Calu3 (cell line): ENCODE measurements at regions not wholly inside any gene's neighbourhood (a gene's known extent, or its start where the extent isn't known, plus 50 kb on each side); places are given as distances from the start of the nearest gene placed in this dataset.

Experiments
- BruUV-seq: library from RNA; stranded (reverse); fragments of 400-500 nt; replicated peaks from 2 replicates; lab custom pipeline; 2021; lab: Mats Ljungman, UMichigan
- CTCF ChIA-PET: fragments of 300-600 bp; sonication (Branson Sonifier 250); formaldehyde crosslinking; loops from one replicate; lab custom pipeline; 2022; ENCODE audit warnings: antibody characterized with exemption; lab: Charles Lee
- DNase-seq: peaks from one replicate; pipeline ENCODE4 v3.0.0; 2022
- H3K27ac Mint-ChIP-seq: one replicate; pipeline ENCODE4 v1.8.0; 2022; ENCODE audit warnings: mixed read lengths; ENCODE audit not compliant: unreplicated experiment
- H3K27me3 Mint-ChIP-seq: one replicate; pipeline ENCODE4 v1.8.0; 2022; ENCODE audit warnings: mixed read lengths; ENCODE audit not compliant: unreplicated experiment
- H3K36me3 Mint-ChIP-seq: one replicate; pipeline ENCODE4 v1.8.0; 2022; ENCODE audit warnings: mild to moderate bottlenecking, moderate library complexity, mixed read lengths; ENCODE audit not compliant: insufficient read depth, unreplicated experiment
- H3K4me1 Mint-ChIP-seq: one replicate; pipeline ENCODE4 v1.8.0; 2022; ENCODE audit warnings: mild to moderate bottlenecking, low read depth, mixed read lengths; ENCODE audit not compliant: unreplicated experiment
- H3K4me3 Mint-ChIP-seq: one replicate; pipeline ENCODE4 v1.8.0; 2022; ENCODE audit warnings: mild to moderate bottlenecking, low read depth, moderate library complexity, mixed read lengths; ENCODE audit not compliant: unreplicated experiment
- H3K9me3 Mint-ChIP-seq: one replicate; pipeline ENCODE4 v1.8.0; 2022; ENCODE audit warnings: low read depth, mixed read lengths; ENCODE audit not compliant: unreplicated experiment
- CTCF ChIP-seq: fragments of 200-600 bp; IDR thresholded peaks from one replicate; pipeline ENCODE4 v1.8.0; 2022; ENCODE audit warnings: antibody characterized with exemption; ENCODE audit not compliant: unreplicated experiment
- intact Hi-C: fragments of 100-400 bp; cut with micrococcal nuclease; formaldehyde crosslinking; loops from one replicate; pipeline ENCODE4 v1.10.0; 2022; ENCODE audit not compliant: unreplicated experiment

DNA sequence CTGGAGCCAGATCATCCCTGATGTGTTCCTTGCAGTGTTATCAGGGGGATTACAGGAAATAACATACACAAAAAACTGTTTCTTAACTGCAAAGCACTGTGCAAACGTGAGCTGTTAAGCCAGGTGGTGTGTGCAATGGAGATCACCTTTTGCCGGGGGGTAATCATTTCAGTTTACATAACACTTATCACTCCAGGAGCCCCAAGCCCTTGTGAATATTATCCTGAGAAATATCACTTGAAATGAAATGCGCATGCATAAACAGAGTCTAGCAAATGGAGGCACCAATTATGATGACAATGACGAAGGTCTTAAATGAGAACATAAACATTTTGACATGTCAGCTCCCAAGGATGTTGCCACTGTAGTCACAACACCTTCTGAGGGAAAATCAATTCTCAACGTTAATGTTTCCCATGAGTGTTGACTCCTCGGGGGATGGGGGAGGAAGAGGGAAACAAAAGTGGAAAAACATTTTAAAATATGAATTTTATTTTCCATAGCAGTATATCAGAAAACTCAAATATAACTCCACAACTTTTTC lies 54.5 kb upstream of the RAD23B start:
- DNase-seq = no peak
- H3K36me3 Mint-ChIP-seq = no peaks in the 10 kb centered on the region
- H3K4me3 Mint-ChIP-seq = no peak overlapping the region
- H3K27me3 Mint-ChIP-seq = no peaks in the 10 kb centered on the region
- H3K27ac Mint-ChIP-seq = no peak overlapping the region
- BruUV-seq = no TSS peak
- CTCF ChIA-PET = no interaction called here
- no peak for TF ChIP-seq CTCF
- H3K9me3 Mint-ChIP-seq = no peaks in the 10 kb centered on the region
- intact Hi-C loops = no loop called here
- no peaks in the 10 kb centered on the region for H3K4me1 Mint-ChIP-seq

DNA sequence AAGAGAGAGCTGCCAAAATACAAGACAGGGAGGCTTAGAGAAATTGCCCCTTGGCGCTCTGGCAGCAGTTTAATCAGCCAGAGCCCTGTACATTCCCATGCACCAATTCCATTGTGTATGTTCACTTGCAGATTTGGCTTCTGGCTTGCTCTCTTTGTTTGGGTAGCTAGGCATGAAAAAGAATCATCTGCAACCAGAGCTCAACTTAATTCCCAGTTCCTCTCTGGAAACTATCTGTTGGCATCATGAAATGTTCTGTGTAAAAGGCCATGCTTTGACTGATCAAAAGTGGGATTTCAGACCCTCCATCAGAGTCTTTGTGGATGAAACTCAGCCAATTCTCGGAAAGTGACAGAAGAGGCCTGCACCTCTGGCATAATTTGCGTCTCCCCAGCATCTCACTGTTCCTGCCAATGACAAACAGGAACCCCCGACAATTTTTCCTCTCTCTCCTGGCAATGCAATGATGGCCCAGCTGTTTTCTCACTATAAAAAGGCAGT lies 53.8 kb upstream of the RAD23B start:
- H3K4me1 Mint-ChIP-seq = no peaks in the 10 kb centered on the region
- no peak for DNase-seq
- no TSS peak for BruUV-seq
- H3K27ac Mint-ChIP-seq = no peak overlapping the region
- H3K4me3 Mint-ChIP-seq = no peak overlapping the region
- H3K27me3 Mint-ChIP-seq = no peaks in the 10 kb centered on the region
- TF ChIP-seq CTCF = no peak
- intact Hi-C loops = no loop called here
- H3K9me3 Mint-ChIP-seq = no peaks in the 10 kb centered on the region
- no peaks in the 10 kb centered on the region for H3K36me3 Mint-ChIP-seq
- CTCF ChIA-PET = no interaction called here
